HL-60 (cell line): ENCODE measurements at regions not wholly inside any gene's neighbourhood (a gene's known extent, or its start where the extent isn't known, plus 50 kb on each side); places are given as distances from the start of the nearest gene placed in this dataset.

Experiments used
- DNase-seq, 2 experiments: peaks; one replicate each; pipeline ENCODE4 v3.0.0-alpha.2; 2010 to 2020; ENCODE audit warnings: low read depth in 1 of 2, low spot score in 1 of 2
- H3K27ac ChIP-seq: fragments of 250-450 bp; sonication (Bioruptor Pico); replicated peaks from 2 replicates; pipeline ENCODE4 v1.5.1; 2020; ENCODE audit warnings: mild to moderate bottlenecking, moderate library complexity
- H3K27me3 ChIP-seq: fragments of 250-450 bp; sonication (Bioruptor Pico); 2 replicates; pipeline ENCODE4 v1.5.1; 2021; ENCODE audit warnings: mild to moderate bottlenecking, moderate library complexity; ENCODE audit not compliant: insufficient read depth, poor library complexity, severe bottlenecking
- H3K4me3 ChIP-seq: replicated peaks from 2 replicates; pipeline ENCODE4 v1.5.1; 2011; ENCODE audit warnings: mild to moderate bottlenecking, control low read depth, low read length; ENCODE audit not compliant: insufficient read depth
- CTCF ChIP-seq: IDR thresholded peaks from one replicate; pipeline ENCODE4 v1.5.1; 2011; ENCODE audit warnings: low read length, control low read depth, inconsistent platforms; ENCODE audit not compliant: insufficient read depth
- GABPA ChIP-seq: IDR thresholded peaks from 2 replicates; pipeline ENCODE4 v1.6.1; 2012; ENCODE audit warnings: low read depth
- POLR2AphosphoS5 ChIP-seq: IDR thresholded peaks from 2 replicates; pipeline ENCODE4 v1.6.1; 2012; ENCODE audit warnings: low read depth
- REST ChIP-seq: IDR thresholded peaks from 2 replicates; pipeline ENCODE4 v1.6.1; 2012; ENCODE audit warnings: low read depth; ENCODE audit not compliant: insufficient replicate concordance
- SPI1 ChIP-seq: IDR thresholded peaks from 2 replicates; pipeline ENCODE4 v1.6.1; 2012; ENCODE audit warnings: low read depth, mild to moderate bottlenecking, borderline replicate concordance

DNA sequence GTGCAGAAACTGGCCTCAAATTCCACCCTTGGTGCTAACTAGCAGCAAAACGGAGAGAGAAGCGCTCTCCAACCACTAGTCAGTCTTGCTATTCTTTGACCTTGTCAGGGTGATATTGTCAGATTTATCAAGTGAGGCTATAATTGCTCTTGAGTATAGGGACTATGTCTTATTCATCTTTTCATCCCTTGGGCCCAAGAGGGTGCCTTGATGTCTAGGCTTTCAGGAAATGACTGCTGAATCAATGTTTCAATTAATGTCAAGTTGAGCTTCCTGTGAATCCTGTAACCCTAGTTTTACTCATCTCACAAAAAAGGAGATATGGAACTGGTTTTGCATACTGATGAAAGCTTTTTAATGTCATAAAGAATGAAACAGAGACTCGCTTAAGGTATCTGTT lies 701.3 kb downstream of the EDEM1 start:
- DNase-seq = no peak
- no peaks in the 10 kb centered on the region for H3K27me3 ChIP-seq
- no peak overlapping the region for H3K27ac ChIP-seq
- TF ChIP-seq GABPA (no peak), REST (no peak), CTCF (no peak), SPI1 (no peak), POLR2AphosphoS5 (no peak)
- H3K4me3 ChIP-seq = no peak overlapping the region

GRCh38 chr3:5889374-5889773 lies 701.9 kb downstream of the EDEM1 start:
- H3K27ac ChIP-seq = no peak overlapping the region
- H3K4me3 ChIP-seq = no peak overlapping the region
- TF ChIP-seq CTCF (no peak), GABPA (no peak), REST (no peak), SPI1 (no peak), POLR2AphosphoS5 (no peak)
- no peak for DNase-seq
- H3K27me3 ChIP-seq = no peaks in the 10 kb centered on the region

DNA sequence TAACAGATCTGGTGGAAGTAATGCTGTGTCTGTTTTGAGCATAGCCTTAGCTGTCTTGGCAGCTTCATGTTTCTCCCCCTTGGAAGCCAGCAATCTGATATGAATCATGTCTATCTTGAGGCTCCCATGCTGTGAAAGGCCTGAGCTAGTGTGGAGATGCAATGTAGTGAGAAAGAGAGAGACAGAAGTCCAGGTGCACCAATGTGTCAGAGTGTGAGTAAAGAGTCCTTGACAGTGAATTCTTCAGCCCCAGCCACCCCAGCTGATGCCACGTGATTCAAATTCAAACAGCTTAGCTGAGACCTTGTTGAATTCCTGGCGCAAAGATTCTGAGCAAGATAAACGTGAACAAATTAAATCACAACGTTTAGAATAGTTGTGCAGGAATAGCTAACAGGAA lies 704.2 kb downstream of the EDEM1 start:
- Histone ChIP-seq H3K4me3 (no peak overlapping the region), H3K27me3 (no peaks in the 10 kb centered on the region), H3K27ac (no peak overlapping the region)
- no peak for TF ChIP-seq POLR2AphosphoS5
- no peak for TF ChIP-seq REST
- no peak for TF ChIP-seq CTCF
- no peak for TF ChIP-seq GABPA
- no peak for TF ChIP-seq SPI1
- DNase-seq = no peak
